Vagina (tissue), 2 donors: ENCODE measurements at regions not wholly inside any gene's neighbourhood (a gene's known extent, or its start where the extent isn't known, plus 50 kb on each side); places are given as distances from the start of the nearest gene placed in this dataset.

ENCODE experiments used
- CTCF ChIP-seq, 3 experiments: fragments of 450-650 bp in 2 of 3; fragments of 200-600 bp in 1 of 3; sonication (generic) in 1 of 3; IDR thresholded peaks; one replicate each; pipeline ENCODE4 v1.5.1; 2017 to 2019; ENCODE audit warnings: antibody characterized with exemption in 3 of 3, mild to moderate bottlenecking in 2 of 3, moderate library complexity in 2 of 3
- POLR2A ChIP-seq, 2 donors: fragments of 450-650 bp; IDR thresholded peaks; one replicate each; pipeline ENCODE4 v1.6.1; 2017; ENCODE audit warnings: antibody characterized with exemption in 2 of 2, mild to moderate bottlenecking in 2 of 2, moderate library complexity in 2 of 2

- TF ChIP-seq POLR2A (IDR thresholded peaks at IDR 0.05) (no peak), CTCF (IDR thresholded peaks at IDR 0.05) (no peak)
These were observed 94.6 kb upstream of the FAM204A start for GRCh38 chr10:118436742-118437141.
